ENCODE measurements at regions not wholly inside any gene's neighbourhood (a gene's known extent, or its start where the extent isn't known, plus 50 kb on each side); places are given as distances from the start of the nearest gene placed in this dataset.

GRCh38 chr6:132179955-132180354 lies 221.3 kb downstream of the MOXD1 start:
- H3K27me3 Mint-ChIP-seq (ENCODE audit: low read depth): no peaks in the 10 kb centered on the region
- no peak for DNase-seq (ENCODE audit: low read depth, low spot score)
- H3K9me3 Mint-ChIP-seq: peaks cover 39% of the 10 kb centered on the region
- TF ChIP-seq CTCF (conservative IDR thresholded peaks at IDR 0.05): no peak
- no peaks in the 10 kb centered on the region for H3K4me1 Mint-ChIP-seq
- no peak overlapping the region for H3K27ac Mint-ChIP-seq (ENCODE audit: unreplicated experiment)
- H3K4me3 Mint-ChIP-seq: no peak overlapping the region
- peaks cover 31% of the 10 kb centered on the region for H3K36me3 Mint-ChIP-seq (ENCODE audit: low read depth)

GRCh38 chr6:132174919-132175318 lies 223.7 kb upstream of the CCN2 start:
- Mint-ChIP-seq H3K27ac (ENCODE audit: unreplicated experiment) (no peak overlapping the region), H3K27me3 (ENCODE audit: low read depth) (no peaks in the 10 kb centered on the region), H3K36me3 (ENCODE audit: low read depth) (peaks cover 27% of the 10 kb centered on the region), H3K9me3 (peaks cover 25% of the 10 kb centered on the region), H3K4me1 (peaks cover under 1% of the 10 kb centered on the region), H3K4me3 (no peak overlapping the region)
- DNase-seq (ENCODE audit: low read depth, low spot score): no peak
- no peak for TF ChIP-seq CTCF (conservative IDR thresholded peaks at IDR 0.05)

GRCh38 chr6:132168961-132169360 lies 217.8 kb upstream of the CCN2 start:
- Mint-ChIP-seq H3K4me3 (no peak overlapping the region), H3K27ac (ENCODE audit: unreplicated experiment) (peak overlapping the region; percentile 63), H3K4me1 (peaks cover 30% of the 10 kb centered on the region), H3K36me3 (ENCODE audit: low read depth) (peaks cover 7% of the 10 kb centered on the region), H3K27me3 (ENCODE audit: low read depth) (no peaks in the 10 kb centered on the region), H3K9me3 (peaks cover 12% of the 10 kb centered on the region)
- no peak for TF ChIP-seq CTCF (conservative IDR thresholded peaks at IDR 0.05)
- DNase-seq (ENCODE audit: low read depth, low spot score): no peak

GRCh38 chr6:132167929-132168892 lies 217.0 kb upstream of the CCN2 start:
- Mint-ChIP-seq H3K4me3 (peak overlapping the region; percentile 82), H3K4me1 (peaks cover 30% of the 10 kb centered on the region), H3K27ac (ENCODE audit: unreplicated experiment) (peak overlapping the region; percentile 87), H3K36me3 (ENCODE audit: low read depth) (peaks cover 4% of the 10 kb centered on the region), H3K27me3 (ENCODE audit: low read depth) (no peaks in the 10 kb centered on the region), H3K9me3 (peaks cover 13% of the 10 kb centered on the region)
- DNase-seq (ENCODE audit: low read depth, low spot score): no peak
- no peak for TF ChIP-seq CTCF (conservative IDR thresholded peaks at IDR 0.05)

GRCh38 chr6:132166526-132167051 lies 215.4 kb upstream of the CCN2 start:
- no peak overlapping the region for H3K4me3 Mint-ChIP-seq
- no peak overlapping the region for H3K27ac Mint-ChIP-seq (ENCODE audit: unreplicated experiment)
- peaks cover 4% of the 10 kb centered on the region for H3K36me3 Mint-ChIP-seq (ENCODE audit: low read depth)
- H3K4me1 Mint-ChIP-seq: peaks cover 30% of the 10 kb centered on the region
- no peak for DNase-seq (ENCODE audit: low read depth, low spot score)
- no peak for TF ChIP-seq CTCF (conservative IDR thresholded peaks at IDR 0.05)
- H3K9me3 Mint-ChIP-seq: peaks cover 16% of the 10 kb centered on the region
- H3K27me3 Mint-ChIP-seq (ENCODE audit: low read depth): no peaks in the 10 kb centered on the region

Measured in neural crest cell (in vitro differentiated cells).